Liver (tissue), 8 donors: ENCODE measurements at regions not wholly inside any gene's neighbourhood (a gene's known extent, or its start where the extent isn't known, plus 50 kb on each side); places are given as distances from the start of the nearest gene placed in this dataset.

Source experiments
- DNase-seq: peaks from one replicate; pipeline ENCODE4 v3.0.0-alpha.2; 2017; ENCODE audit warnings: low spot score
- H3K27ac ChIP-seq, 2 donors: one replicate each; pipeline ENCODE4 v1.7.0; 2013; ENCODE audit warnings: inconsistent platforms in 2 of 2, low read length in 2 of 2, control low read depth in 1 of 2, low read depth in 1 of 2, mild to moderate bottlenecking in 1 of 2
- H3K27me3 ChIP-seq, 4 donors: one replicate each; pipeline versions ENCODE4 v1.6.1 to v1.7.0; 2013; ENCODE audit warnings: low read length in 3 of 4, inconsistent platforms in 1 of 4, mild to moderate bottlenecking in 1 of 4, moderate library complexity in 1 of 4; ENCODE audit not compliant: control insufficient read depth in 4 of 4, insufficient read depth in 4 of 4
- H3K36me3 ChIP-seq, 4 donors: one replicate each; pipeline versions ENCODE4 v1.6.1 to v1.7.0; 2013; ENCODE audit warnings: low read length in 3 of 4, mild to moderate bottlenecking in 3 of 4, low read depth in 1 of 4, moderate library complexity in 1 of 4; ENCODE audit not compliant: control insufficient read depth in 4 of 4, insufficient read depth in 3 of 4
- H3K4me1 ChIP-seq, 4 donors: one replicate each; pipeline versions ENCODE4 v1.6.1 to v1.7.0; 2013; ENCODE audit warnings: low read length in 3 of 4, mild to moderate bottlenecking in 3 of 4, moderate library complexity in 1 of 4; ENCODE audit not compliant: control insufficient read depth in 4 of 4, insufficient read depth in 4 of 4
- H3K4me3 ChIP-seq, 3 donors: one replicate each; pipeline versions ENCODE4 v1.6.1 to v1.7.0; 2013; ENCODE audit warnings: low read length in 3 of 3, control low read depth in 1 of 3, low read depth in 1 of 3, mild to moderate bottlenecking in 1 of 3
- H3K9ac ChIP-seq, 2 donors: one replicate each; pipeline ENCODE4 v1.7.0; 2013; ENCODE audit warnings: low read length in 2 of 2, mild to moderate bottlenecking in 2 of 2, moderate library complexity in 2 of 2, control low read depth in 1 of 2, low read depth in 1 of 2
- H3K9me3 ChIP-seq, 4 donors: one replicate each; pipeline versions ENCODE4 v1.6.1 to v1.7.0; 2013; ENCODE audit warnings: low read length in 3 of 4; ENCODE audit not compliant: control insufficient read depth in 4 of 4
- ATF3 ChIP-seq: IDR thresholded peaks from 2 replicates; pipeline ENCODE4 v1.6.1; 2016; ENCODE audit warnings: antibody characterized with exemption
- FOXA2 ChIP-seq: IDR thresholded peaks from 2 replicates; pipeline ENCODE4 v1.6.1; 2016; ENCODE audit warnings: antibody characterized with exemption
- GABPA ChIP-seq, 2 donors: IDR thresholded peaks in 1 of 2; conservative IDR thresholded peaks in 1 of 2; 2 replicates each; pipeline ENCODE4 v1.6.1; 2016; ENCODE audit warnings: antibody characterized with exemption in 2 of 2, mild to moderate bottlenecking in 1 of 2, moderate library complexity in 1 of 2
- HNF4A ChIP-seq, 2 donors: conservative IDR thresholded peaks; 2 replicates each; pipeline ENCODE4 v1.6.1; 2016; ENCODE audit warnings: antibody characterized with exemption in 2 of 2, mild to moderate bottlenecking in 2 of 2
- HNF4G ChIP-seq: IDR thresholded peaks from 2 replicates; pipeline ENCODE4 v1.6.1; 2016; ENCODE audit warnings: antibody characterized with exemption
- JUND ChIP-seq, 2 donors: IDR thresholded peaks; 2 replicates each; pipeline ENCODE4 v1.6.1; 2016; ENCODE audit warnings: antibody characterized with exemption in 2 of 2
- MAX ChIP-seq: IDR thresholded peaks from 2 replicates; pipeline ENCODE4 v1.6.1; 2016; ENCODE audit warnings: antibody characterized with exemption
- NR2F2 ChIP-seq: IDR thresholded peaks from 2 replicates; pipeline ENCODE4 v1.6.1; 2016; ENCODE audit warnings: antibody characterized with exemption
- RAD21 ChIP-seq, 2 donors: IDR thresholded peaks; 2 replicates each; pipeline ENCODE4 v1.6.1; 2016; ENCODE audit warnings: antibody characterized with exemption in 2 of 2, mild to moderate bottlenecking in 2 of 2
- RXRA ChIP-seq, 2 donors: IDR thresholded peaks; 2 replicates each; pipeline ENCODE4 v1.6.1; 2017 to 2018; ENCODE audit warnings: antibody characterized with exemption in 2 of 2, mild to moderate bottlenecking in 1 of 2
- SP1 ChIP-seq: IDR thresholded peaks from 2 replicates; pipeline ENCODE4 v1.6.1; 2018; ENCODE audit warnings: antibody characterized with exemption, mild to moderate bottlenecking
- YY1 ChIP-seq: IDR thresholded peaks from 2 replicates; pipeline ENCODE4 v1.6.1; 2016; ENCODE audit warnings: antibody characterized with exemption, mild to moderate bottlenecking
- ZBTB33 ChIP-seq: IDR thresholded peaks from 2 replicates; pipeline ENCODE4 v1.6.1; 2016; ENCODE audit warnings: antibody characterized with exemption
- WGBS: extraction: QIAGEN DNeasy Blood & Tissue Kit; methylation state at CpG from one replicate; pipeline ENCODE4 v1.1.7; 2013; 5-methylcytosine and 5-hydroxymethylcytosine counted together
- TF ChIP-seq, protein P1 (sequence below): fragments of 150-350 bp; IDR thresholded peaks from 2 replicates; pipeline ENCODE4 v1.5.1; 2017; ENCODE audit warnings: improper control_type of control experiment, low read depth, low read length; ENCODE audit not compliant: missing input control
- donor health status: healthy.
- donor health status: healthy.
- donor health status: healthy.
- donor health status: healthy.
- donor health status: healthy.

GRCh38 chr18:27608174-27608573 is 423.1 kb upstream of the CHST9 start:
- no peak for DNase-seq
- Histone ChIP-seq H3K36me3 (no peaks in the 10 kb centered on the region), H3K9ac (no peak overlapping the region), H3K27ac (no peak overlapping the region), H3K9me3 (no peaks in the 10 kb centered on the region), H3K27me3 (no peaks in the 10 kb centered on the region), H3K4me3 (no peak overlapping the region), H3K4me1 (peaks cover 0 to 3% (median 3%) of the 10 kb centered on the region in 4 donors)
- 53% methylated on average over 3 of the region's 3 CpGs for WGBS
- TF ChIP-seq YY1 (no peak), RXRA (IDR thresholded peaks at IDR 0.05) (peak in 1 of 2 donors; percentile 38)

DNA sequence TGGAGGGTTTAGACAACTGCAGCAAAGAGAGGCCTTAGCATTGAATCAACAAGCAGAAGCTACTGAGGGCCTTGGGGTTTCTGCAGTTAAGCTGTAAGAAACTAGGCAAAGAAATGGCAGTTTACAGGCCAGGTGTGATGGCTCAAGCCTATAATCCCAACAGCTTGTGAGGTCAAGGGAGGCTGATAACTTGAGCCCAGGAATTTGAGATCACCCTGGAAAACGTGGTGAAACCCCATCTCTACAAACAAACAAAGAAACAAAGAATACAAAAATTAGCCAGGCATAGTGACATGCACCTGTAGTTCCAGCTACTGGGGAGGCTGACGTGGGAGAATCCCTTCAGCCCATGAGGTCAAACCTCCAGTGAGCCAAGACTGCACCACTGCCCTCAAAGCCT is 421.6 kb upstream of the CHST9 start:
- TF ChIP-seq, protein P1, sequence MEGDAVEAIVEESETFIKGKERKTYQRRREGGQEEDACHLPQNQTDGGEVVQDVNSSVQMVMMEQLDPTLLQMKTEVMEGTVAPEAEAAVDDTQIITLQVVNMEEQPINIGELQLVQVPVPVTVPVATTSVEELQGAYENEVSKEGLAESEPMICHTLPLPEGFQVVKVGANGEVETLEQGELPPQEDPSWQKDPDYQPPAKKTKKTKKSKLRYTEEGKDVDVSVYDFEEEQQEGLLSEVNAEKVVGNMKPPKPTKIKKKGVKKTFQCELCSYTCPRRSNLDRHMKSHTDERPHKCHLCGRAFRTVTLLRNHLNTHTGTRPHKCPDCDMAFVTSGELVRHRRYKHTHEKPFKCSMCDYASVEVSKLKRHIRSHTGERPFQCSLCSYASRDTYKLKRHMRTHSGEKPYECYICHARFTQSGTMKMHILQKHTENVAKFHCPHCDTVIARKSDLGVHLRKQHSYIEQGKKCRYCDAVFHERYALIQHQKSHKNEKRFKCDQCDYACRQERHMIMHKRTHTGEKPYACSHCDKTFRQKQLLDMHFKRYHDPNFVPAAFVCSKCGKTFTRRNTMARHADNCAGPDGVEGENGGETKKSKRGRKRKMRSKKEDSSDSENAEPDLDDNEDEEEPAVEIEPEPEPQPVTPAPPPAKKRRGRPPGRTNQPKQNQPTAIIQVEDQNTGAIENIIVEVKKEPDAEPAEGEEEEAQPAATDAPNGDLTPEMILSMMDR: no peak
- no peak for TF ChIP-seq GABPA (IDR thresholded peaks at IDR 0.05 in 1 of 2, conservative IDR thresholded peaks at IDR 0.05 in 1 of 2)
- no peak for TF ChIP-seq ZBTB33
- no peak for TF ChIP-seq HNF4G
- no peak for TF ChIP-seq FOXA2
- no peak for TF ChIP-seq JUND (IDR thresholded peaks at IDR 0.05)
- Histone ChIP-seq H3K36me3 (no peaks in the 10 kb centered on the region), H3K9ac (no peak overlapping the region), H3K9me3 (no peaks in the 10 kb centered on the region), H3K27me3 (no peaks in the 10 kb centered on the region), H3K27ac (no peak overlapping the region), H3K4me3 (no peak overlapping the region), H3K4me1 (peaks cover 0 to 3% (median 3%) of the 10 kb centered on the region in 4 donors)
- no peak for DNase-seq
- WGBS: 69% methylated on average over 2 of the region's 2 CpGs

- Histone ChIP-seq H3K27ac (no peak overlapping the region), H3K4me3 (no peak overlapping the region), H3K9me3 (peaks cover 0 to 2% (median 0%) of the 10 kb centered on the region in 4 donors), H3K36me3 (no peaks in the 10 kb centered on the region), H3K27me3 (no peaks in the 10 kb centered on the region), H3K9ac (peak overlapping the region in 1 of 2 donors; percentile 9), H3K4me1 (peaks cover 0 to 3% (median 3%) of the 10 kb centered on the region in 4 donors)
- DNase-seq: peak; percentile 41
- TF ChIP-seq MAX (no peak), RXRA (IDR thresholded peaks at IDR 0.05) (no peak), RAD21 (IDR thresholded peaks at IDR 0.05) (peak; percentile 94 to 96), ATF3 (no peak), NR2F2 (no peak), HNF4A (conservative IDR thresholded peaks at IDR 0.05) (peak in 1 of 2 donors; percentile 12), GABPA (IDR thresholded peaks at IDR 0.05 in 1 of 2, conservative IDR thresholded peaks at IDR 0.05 in 1 of 2) (no peak), SP1 (no peak)
- TF ChIP-seq, protein P1: peak; percentile 86
- WGBS: 22% methylated on average over 5 of the region's 5 CpGs
Observed at GRCh38 chr18:27605107-27605834, 420.2 kb upstream of the CHST9 start.
